Endothelial cell of umbilical vein (primary cell): ENCODE measurements at regions not wholly inside any gene's neighbourhood (a gene's known extent, or its start where the extent isn't known, plus 50 kb on each side); places are given as distances from the start of the nearest gene placed in this dataset.

ENCODE experiments used
- BruUV-seq: library from RNA; stranded (reverse); fragments of 400-500 nt; replicated peaks from 2 replicates; lab custom pipeline; 2021; lab: Mats Ljungman, UMichigan
- CTCF ChIA-PET: fragments of 300-600, 350-600 bp; sonication (Branson Sonifier 250); formaldehyde crosslinking; loops from one replicate; lab custom pipeline; 2021; ENCODE audit warnings: antibody characterized with exemption, inconsistent platforms; lab: Charles Lee
- POLR2A ChIA-PET: fragments of 300-600, 350-600 bp; sonication (Branson Sonifier 250); formaldehyde crosslinking; loops from one replicate; lab custom pipeline; 2021; ENCODE audit warnings: antibody characterized with exemption, inconsistent platforms; lab: Charles Lee
- DNase-seq: peaks from one replicate; pipeline ENCODE4 v3.0.0-alpha.2; 2011; ENCODE audit warnings: low read depth, low spot score
- FAIRE-seq: peaks from 2 replicates; lab custom pipeline; 2011; peaks lifted over from hg19 to GRCh38; lab: Jason Lieb, UNC
- H2AFZ ChIP-seq: 2 replicates; pipeline ENCODE4 v1.6.0; 2012; ENCODE audit warnings: low read depth, low read length, control low read depth, inconsistent platforms
- H3K27ac ChIP-seq: 2 replicates; pipeline ENCODE4 v1.5.1; 2011; ENCODE audit warnings: low read depth, mild to moderate bottlenecking, control low read depth, low read length, moderate library complexity; ENCODE audit not compliant: insufficient read depth
- H3K27me3 ChIP-seq, 2 experiments: 2 replicates each; pipeline versions ENCODE4 v1.6.0 to v1.6.1; 2011; ENCODE audit warnings: low read length in 2 of 2, mixed read lengths in 1 of 2; ENCODE audit not compliant: control insufficient read depth in 2 of 2, insufficient read depth in 2 of 2
- H3K36me3 ChIP-seq, 2 experiments: 2 replicates in 1 of 2; 3 replicates in 1 of 2; pipeline ENCODE4 v1.5.1; 2011; ENCODE audit warnings: low read length in 2 of 2, mild to moderate bottlenecking in 1 of 2, moderate library complexity in 1 of 2; ENCODE audit not compliant: control insufficient read depth in 2 of 2, insufficient read depth in 2 of 2; ENCODE audit errors: extremely low read depth in 1 of 2
- H3K4me1 ChIP-seq: 3 replicates; pipeline ENCODE4 v1.5.1; 2011; ENCODE audit warnings: mild to moderate bottlenecking, low read length; ENCODE audit not compliant: control insufficient read depth, insufficient read depth; ENCODE audit errors: extremely low read depth
- H3K4me2 ChIP-seq: 2 replicates; pipeline ENCODE4 v1.6.1; 2011; ENCODE audit warnings: low read length, control low read depth, mixed read lengths; ENCODE audit not compliant: insufficient read depth
- H3K4me3 ChIP-seq, 3 experiments: fragments of 200-600 bp in 1 of 3; sonication (generic), shearing (Covaris generic) in 1 of 3; replicated peaks in 1 of 3; 2 replicates each; pipeline ENCODE4 v1.5.1; 2011 to 2016; ENCODE audit warnings: control low read depth in 3 of 3, low read length in 3 of 3, mild to moderate bottlenecking in 2 of 3, inconsistent platforms in 1 of 3, low read depth in 1 of 3, moderate library complexity in 1 of 3; ENCODE audit not compliant: insufficient read depth in 1 of 3
- H3K79me2 ChIP-seq: 2 replicates; pipeline ENCODE4 v1.6.0; 2012; ENCODE audit warnings: low read length, inconsistent platforms; ENCODE audit not compliant: control insufficient read depth, insufficient read depth
- H3K9ac ChIP-seq: replicated peaks from 2 replicates; pipeline ENCODE3; 2011; ENCODE audit warnings: low read length, control low read depth; ENCODE audit not compliant: insufficient read depth; ENCODE audit errors: extremely low read depth
- H3K9me1 ChIP-seq: replicated peaks from 3 replicates; pipeline ENCODE4 v1.6.0; 2011; ENCODE audit warnings: mild to moderate bottlenecking, low read length; ENCODE audit not compliant: control insufficient read depth, insufficient read depth; ENCODE audit errors: extremely low read depth
- H3K9me3 ChIP-seq: replicated peaks from 2 replicates; pipeline ENCODE4 v1.5.1; 2012; ENCODE audit warnings: low read length, inconsistent platforms; ENCODE audit not compliant: control insufficient read depth, insufficient read depth
- H4K20me1 ChIP-seq: replicated peaks from 2 replicates; pipeline ENCODE3; 2011; ENCODE audit warnings: mild to moderate bottlenecking, low read length; ENCODE audit not compliant: control insufficient read depth, insufficient read depth; ENCODE audit errors: extremely low read depth
- EZH2 ChIP-seq: IDR thresholded peaks from 2 replicates; pipeline ENCODE4 v1.6.1; 2012; ENCODE audit warnings: borderline replicate concordance, low read depth, mild to moderate bottlenecking, moderate library complexity, low read length, inconsistent platforms; ENCODE audit not compliant: severe bottlenecking
- FOS ChIP-seq: IDR thresholded peaks from 2 replicates; pipeline ENCODE4 v1.6.1; 2011; ENCODE audit warnings: mild to moderate bottlenecking, low read length, moderate library complexity, borderline replicate concordance; ENCODE audit not compliant: insufficient read depth
- GATA2 ChIP-seq: IDR thresholded peaks from 2 replicates; pipeline ENCODE4 v1.7.0; 2011; ENCODE audit warnings: low read depth, mild to moderate bottlenecking, moderate library complexity, mixed read lengths, low read length; ENCODE audit not compliant: insufficient read length, insufficient read depth
- JUN ChIP-seq: IDR thresholded peaks from 2 replicates; pipeline ENCODE4 v1.6.1; 2011; ENCODE audit warnings: borderline replicate concordance, low read depth; ENCODE audit not compliant: insufficient read length, insufficient read depth
- MAX ChIP-seq: IDR thresholded peaks from 2 replicates; pipeline ENCODE4 v1.6.1; 2011; ENCODE audit not compliant: insufficient read depth, insufficient read length
- MYC ChIP-seq: IDR thresholded peaks from one replicate; pipeline ENCODE4 v1.6.1; 2011; ENCODE audit warnings: mild to moderate bottlenecking, low read depth, low read length
- POLR2A ChIP-seq: IDR thresholded peaks from 2 replicates; pipeline ENCODE4 v1.6.1; 2012; ENCODE audit warnings: low read depth, mild to moderate bottlenecking, control low read depth, low read length
- POLR2AphosphoS5 ChIP-seq: IDR thresholded peaks from 2 replicates; pipeline ENCODE4 v1.6.1; 2012; ENCODE audit warnings: low read depth, mild to moderate bottlenecking, control low read depth, low read length, moderate library complexity; ENCODE audit not compliant: insufficient read depth
- dilution Hi-C: fragments of 300-500 bp; cut with MboI; formaldehyde crosslinking; loops from one replicate; pipeline ENCODE4 v1.15.0; 2019; ENCODE audit warnings: low sequenced_read_pairs; ENCODE audit not compliant: extremely low pct_ligation_motif_present
- intact Hi-C: fragments of 100-400 bp; cut with micrococcal nuclease; formaldehyde crosslinking; loops from one replicate; pipeline ENCODE4 v1.10.0; 2022
- TF ChIP-seq, protein P1 (sequence below), 2 donors: IDR thresholded peaks; 1 replicate in 1 of 2; 2 replicates in 1 of 2; pipeline ENCODE4 v1.5.1; 2011; ENCODE audit warnings: low read length in 2 of 2, mild to moderate bottlenecking in 2 of 2, moderate library complexity in 2 of 2, control low read depth in 1 of 2, inconsistent platforms in 1 of 2, low read depth in 1 of 2; ENCODE audit not compliant: insufficient read depth in 1 of 2; ENCODE audit errors: extremely low read depth in 1 of 2

- TF ChIP-seq MYC (no peak), FOS (no peak), GATA2 (no peak), POLR2AphosphoS5 (no peak), JUN (no peak), MAX (no peak), POLR2A (no peak)
- BruUV-seq, result no TSS peak
- H3K4me2 ChIP-seq, result no peak overlapping the region
- DNase-seq (no peak), FAIRE-seq (no peak)
- H3K36me3 ChIP-seq, result no peaks in the 10 kb centered on the region
- no peaks in the 10 kb centered on the region for H3K9me1 ChIP-seq
- H3K4me3 ChIP-seq, result no peak overlapping the region
- H3K4me1 ChIP-seq, result no peaks in the 10 kb centered on the region
- H3K9me3 ChIP-seq, result peaks cover 4% of the 10 kb centered on the region
- no peaks in the 10 kb centered on the region for H3K79me2 ChIP-seq
- intact Hi-C loops, result no loop called here
- no peak overlapping the region for H2AFZ ChIP-seq
- no peak overlapping the region for H3K27ac ChIP-seq
- dilution Hi-C loops, result no loop called here
- H3K27me3 ChIP-seq, result no peaks in the 10 kb centered on the region
- H3K9ac ChIP-seq, result no peak overlapping the region
- ChIA-PET CTCF (no interaction called here), POLR2A (interaction anchor here (0.7 kb wide), 1 partner anchor 1342 kb away, joined by 4 read pairs; no protein-coding TSS in a partner anchor)
- no peaks in the 10 kb centered on the region for H4K20me1 ChIP-seq
Measured at GRCh38 chr4:179666226-179666625, 2224.0 kb upstream of the AGA start.

- TF ChIP-seq MAX (no peak), MYC (no peak), GATA2 (no peak), POLR2A (no peak), JUN (no peak), POLR2AphosphoS5 (no peak), FOS (no peak), EZH2 (no peak)
- TF ChIP-seq, protein P1, sequence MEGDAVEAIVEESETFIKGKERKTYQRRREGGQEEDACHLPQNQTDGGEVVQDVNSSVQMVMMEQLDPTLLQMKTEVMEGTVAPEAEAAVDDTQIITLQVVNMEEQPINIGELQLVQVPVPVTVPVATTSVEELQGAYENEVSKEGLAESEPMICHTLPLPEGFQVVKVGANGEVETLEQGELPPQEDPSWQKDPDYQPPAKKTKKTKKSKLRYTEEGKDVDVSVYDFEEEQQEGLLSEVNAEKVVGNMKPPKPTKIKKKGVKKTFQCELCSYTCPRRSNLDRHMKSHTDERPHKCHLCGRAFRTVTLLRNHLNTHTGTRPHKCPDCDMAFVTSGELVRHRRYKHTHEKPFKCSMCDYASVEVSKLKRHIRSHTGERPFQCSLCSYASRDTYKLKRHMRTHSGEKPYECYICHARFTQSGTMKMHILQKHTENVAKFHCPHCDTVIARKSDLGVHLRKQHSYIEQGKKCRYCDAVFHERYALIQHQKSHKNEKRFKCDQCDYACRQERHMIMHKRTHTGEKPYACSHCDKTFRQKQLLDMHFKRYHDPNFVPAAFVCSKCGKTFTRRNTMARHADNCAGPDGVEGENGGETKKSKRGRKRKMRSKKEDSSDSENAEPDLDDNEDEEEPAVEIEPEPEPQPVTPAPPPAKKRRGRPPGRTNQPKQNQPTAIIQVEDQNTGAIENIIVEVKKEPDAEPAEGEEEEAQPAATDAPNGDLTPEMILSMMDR (IDR thresholded peaks at IDR 0.05; ENCODE audit: extremely low read depth in 1 of 2, insufficient read depth in 1 of 2, low read depth in 1 of 2, low read length in 2 of 2), result no peak
- no peak overlapping the region for H3K4me2 ChIP-seq
- H3K4me3 ChIP-seq, result no peak overlapping the region
- H3K9ac ChIP-seq, result no peak overlapping the region
- H4K20me1 ChIP-seq, result no peaks in the 10 kb centered on the region
- H2AFZ ChIP-seq, result no peak overlapping the region
- H3K9me3 ChIP-seq, result no peaks in the 10 kb centered on the region
- POLR2A ChIA-PET, result no interaction called here
- dilution Hi-C loops, result no loop called here
- no peaks in the 10 kb centered on the region for H3K27me3 ChIP-seq
- no peaks in the 10 kb centered on the region for H3K4me1 ChIP-seq
- H3K79me2 ChIP-seq, result no peaks in the 10 kb centered on the region
- no peak overlapping the region for H3K27ac ChIP-seq
- DNase-seq, result no peak
- no TSS peak for BruUV-seq
- no peak for FAIRE-seq
- intact Hi-C loops, result no loop called here
- H3K9me1 ChIP-seq, result no peaks in the 10 kb centered on the region
- CTCF ChIA-PET, result no interaction called here
- no peaks in the 10 kb centered on the region for H3K36me3 ChIP-seq
Measured at GRCh38 chr4:179671609-179672008, 2229.4 kb upstream of the AGA start.
